HG02840 (cell line): ENCODE measurements at regions not wholly inside any gene's neighbourhood (a gene's known extent, or its start where the extent isn't known, plus 50 kb on each side); places are given as distances from the start of the nearest gene placed in this dataset.

Experiments
- ATAC-seq: cut with Tn5 transposase; IDR thresholded peaks from one replicate; pipeline ENCODE4 v1.9.1; 2021; ENCODE audit warnings: mild to moderate bottlenecking, moderate library complexity, moderate number of reproducible peaks; ENCODE audit not compliant: unreplicated experiment, low FRiP score

DNA sequence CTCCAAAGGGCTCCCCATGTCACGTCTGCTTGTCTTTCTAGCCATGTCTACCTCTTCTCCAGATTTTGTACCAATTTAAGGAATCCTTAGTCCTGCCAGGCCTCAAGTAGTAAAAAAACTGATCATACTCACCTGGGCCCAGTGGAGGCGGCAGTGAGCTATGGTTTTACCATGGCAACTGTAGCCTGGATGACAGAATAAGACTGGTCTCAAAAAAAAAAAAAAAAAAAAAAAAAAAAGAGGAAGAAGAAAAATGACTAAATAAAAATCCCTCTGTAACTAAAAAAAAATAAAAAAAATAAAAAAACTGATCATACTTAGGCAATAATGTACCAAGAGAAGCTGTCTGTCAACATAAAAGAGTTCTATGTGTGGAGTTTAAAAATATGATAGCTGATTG, 221.6 kb downstream of the NR4A2 start:
- ATAC-seq, result peak; percentile 97

DNA sequence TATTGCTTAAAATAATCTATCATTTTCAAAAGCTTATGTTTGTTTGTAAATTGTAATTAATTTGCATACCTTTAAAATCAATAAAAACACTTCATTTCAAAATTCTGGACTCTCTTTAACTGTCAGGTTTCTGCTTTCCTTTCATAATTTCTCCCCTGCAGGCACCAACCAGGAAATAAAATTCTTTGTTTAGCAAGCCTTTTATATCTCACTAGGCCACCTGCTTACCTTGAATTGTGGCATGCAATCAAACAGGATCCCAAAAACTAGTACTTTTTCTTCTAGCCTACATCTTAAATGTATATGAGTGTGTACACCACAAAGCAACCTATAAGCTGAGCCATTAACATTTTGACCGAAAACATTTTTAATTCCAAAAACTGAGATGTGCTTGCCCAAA, 233.1 kb downstream of the NR4A2 start:
- no peak for ATAC-seq

DNA sequence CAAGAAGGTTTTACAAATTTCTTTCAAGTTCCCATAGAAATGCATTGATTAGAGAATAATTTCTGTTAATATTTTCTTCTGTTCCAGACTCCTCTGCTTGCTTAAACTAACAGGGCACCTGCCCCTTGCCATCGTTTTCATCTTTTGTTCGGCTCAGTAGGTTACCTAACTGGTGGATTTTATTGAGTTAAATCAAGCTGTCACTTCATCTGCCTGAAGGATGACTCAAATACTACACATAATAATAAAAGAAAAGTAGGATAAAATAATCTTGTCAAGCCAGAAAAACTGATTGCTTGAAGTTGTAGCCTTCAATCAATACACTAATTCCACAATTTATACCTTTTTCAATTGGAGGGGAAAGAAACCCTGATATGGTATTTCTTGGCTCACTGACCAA, 234.0 kb downstream of the NR4A2 start:
- ATAC-seq, result no peak

DNA sequence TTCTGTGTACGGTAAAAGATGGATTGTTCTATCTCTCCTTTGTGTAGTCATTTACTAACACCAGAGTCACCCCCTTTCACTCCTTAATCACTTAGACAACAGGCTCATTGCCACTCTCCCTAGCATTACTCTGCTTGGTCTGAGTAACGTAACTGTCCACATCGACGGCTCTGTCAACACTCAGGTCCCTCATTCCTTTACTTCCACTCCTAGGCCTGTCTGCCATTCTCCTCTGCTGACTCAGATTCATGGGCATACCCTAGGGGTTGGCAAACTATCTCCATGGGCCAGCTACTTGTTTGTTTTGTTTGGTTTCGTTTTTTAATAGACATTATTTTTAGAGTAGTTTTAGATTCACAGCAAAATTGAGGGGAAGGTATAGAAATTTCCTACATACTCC, 243.9 kb downstream of the NR4A2 start:
- no peak for ATAC-seq

DNA sequence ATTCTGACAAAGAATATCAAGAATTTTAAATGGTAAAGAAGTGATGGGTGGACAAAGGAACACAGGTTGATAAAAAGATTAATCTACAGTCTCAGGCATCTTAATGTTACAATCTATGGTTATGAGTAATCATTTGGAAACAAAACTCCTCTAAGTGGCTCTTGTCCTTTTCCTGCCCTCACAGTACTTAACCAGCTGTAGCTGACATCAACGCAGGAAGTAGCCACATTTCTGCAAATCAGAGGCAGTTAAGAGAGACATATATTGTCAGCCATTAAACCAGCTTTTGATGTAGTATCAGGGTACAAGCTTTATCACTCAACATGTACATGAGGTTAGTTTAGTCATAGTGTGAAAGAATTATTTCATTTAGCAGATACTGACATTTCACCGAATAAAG, 244.6 kb downstream of the NR4A2 start:
- ATAC-seq, result no peak

DNA sequence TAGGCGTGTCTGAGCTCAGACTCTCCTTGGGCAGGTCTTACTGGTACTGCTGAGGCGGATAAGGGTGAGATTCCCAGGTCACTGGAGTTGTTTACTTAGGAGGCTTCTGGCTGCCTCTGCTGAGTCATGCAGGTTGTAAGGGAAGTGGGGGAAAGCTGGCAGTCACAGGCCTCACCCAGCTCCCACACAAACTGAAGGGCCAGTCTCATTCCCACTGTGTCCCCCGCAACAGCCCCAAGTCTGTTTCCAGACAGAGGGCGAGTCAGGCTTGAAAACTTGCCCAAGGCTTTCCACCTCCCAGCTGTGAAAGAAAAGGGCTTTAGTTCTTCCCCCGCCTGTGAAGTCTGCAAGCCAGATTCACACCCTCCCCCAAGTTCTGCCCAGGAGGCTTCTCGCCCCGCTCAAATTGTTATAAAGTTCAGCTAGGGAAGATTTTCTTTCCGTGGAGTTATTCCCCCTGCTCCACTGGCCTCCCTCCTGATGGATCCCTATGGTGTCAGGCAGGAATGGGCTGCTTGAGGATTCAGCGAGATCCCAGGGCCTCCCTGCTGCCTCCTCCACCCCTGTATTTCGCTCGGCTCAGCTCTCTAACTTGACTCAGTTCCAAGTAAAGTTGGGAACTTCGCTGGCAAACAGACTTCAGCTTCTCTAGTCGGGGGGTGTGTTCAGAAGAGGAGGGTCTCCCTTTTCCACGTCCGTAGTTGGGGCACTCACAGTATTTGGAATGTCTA, 248.6 kb downstream of the NR4A2 start:
- ATAC-seq, result no peak

DNA sequence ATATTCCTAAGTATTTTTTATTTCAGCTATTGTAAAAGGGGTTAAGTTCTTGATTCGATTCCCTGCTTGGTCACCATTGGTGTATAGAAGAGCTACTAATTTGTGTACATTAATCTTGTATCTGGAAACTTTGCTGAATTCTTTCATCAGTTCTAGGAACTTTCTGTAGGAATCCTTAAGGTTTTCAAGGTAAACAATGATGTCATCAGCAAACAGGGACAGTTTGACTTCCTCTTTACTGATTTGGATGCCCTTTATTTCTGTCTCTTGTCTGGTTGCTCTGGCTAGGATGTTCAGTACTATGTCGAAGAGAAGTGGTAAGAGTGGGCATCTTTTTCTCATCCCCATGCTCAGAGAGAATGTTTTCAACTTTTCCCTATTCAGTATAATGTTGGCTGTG, 252.7 kb downstream of the NR4A2 start:
- ATAC-seq, result no peak

DNA sequence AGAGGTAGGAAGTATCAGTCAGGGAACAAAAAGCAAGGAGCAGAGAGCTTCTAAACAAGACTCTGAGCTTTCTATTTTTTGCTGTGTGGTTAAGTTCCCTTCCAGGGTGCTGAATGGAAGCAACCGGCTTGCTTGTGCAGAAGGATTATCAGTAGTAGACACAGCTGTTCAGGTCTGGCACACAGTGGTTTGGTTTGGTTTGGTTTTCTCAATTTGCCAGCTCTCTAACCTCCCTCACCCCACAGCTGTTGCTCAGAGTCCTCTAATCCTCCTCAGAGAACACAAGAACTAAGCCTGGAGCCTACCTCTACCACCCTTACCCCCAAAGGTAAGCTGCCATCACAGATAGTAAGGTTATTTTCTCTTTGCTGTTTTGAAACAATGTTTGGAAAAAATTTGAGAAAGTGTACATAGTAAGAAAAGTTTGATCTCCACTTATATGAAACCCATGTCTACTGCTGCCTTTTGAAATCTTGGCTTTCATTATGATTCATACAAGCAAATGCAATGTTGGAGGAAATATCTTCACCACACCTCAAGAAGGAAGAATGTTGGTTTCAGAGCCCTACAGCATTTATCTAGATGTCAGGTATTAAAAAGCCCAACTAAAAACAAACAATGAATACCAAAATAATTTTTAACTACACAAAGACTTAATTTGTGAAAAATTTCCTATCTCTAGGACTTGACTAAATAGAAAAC, 255.3 kb downstream of the NR4A2 start:
- ATAC-seq, result no peak

DNA sequence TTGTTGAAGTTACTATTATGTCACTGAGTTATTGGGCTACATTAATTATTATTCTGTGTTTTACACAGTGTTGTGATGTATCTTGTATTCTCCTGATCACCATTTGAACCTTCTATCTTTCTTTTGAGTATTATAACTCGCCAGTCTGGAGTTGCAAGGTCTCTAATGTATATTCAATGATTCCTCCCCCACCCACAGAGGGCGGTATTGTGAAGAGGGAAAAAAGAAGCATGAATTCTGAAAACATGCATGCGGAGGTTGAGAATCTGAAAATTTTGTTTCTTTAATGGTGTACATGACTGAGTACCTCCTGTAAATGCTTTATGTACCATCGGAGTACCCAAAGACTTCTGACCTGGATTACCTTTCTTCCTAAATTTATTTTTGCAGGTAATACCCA, 266.6 kb downstream of the NR4A2 start:
- ATAC-seq, result no peak

DNA sequence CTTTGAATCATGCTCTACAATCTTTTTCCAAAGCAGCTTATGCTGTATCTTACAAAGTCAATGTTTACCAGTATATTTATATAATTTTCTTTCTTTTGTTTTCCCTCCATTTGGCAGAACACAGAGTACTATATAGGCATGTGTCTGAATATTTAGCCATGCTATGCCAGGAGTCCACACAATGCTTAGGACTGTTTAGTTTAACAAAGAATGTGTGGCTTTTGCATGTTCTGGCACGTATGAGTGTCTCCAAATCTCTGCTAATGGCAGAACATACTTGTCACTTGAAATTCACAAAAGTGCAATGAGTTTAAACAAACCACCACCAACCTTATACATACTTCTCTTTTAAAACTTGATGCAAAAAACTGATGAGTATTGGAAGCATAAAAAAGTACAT, 268.0 kb downstream of the NR4A2 start:
- ATAC-seq, result no peak

DNA sequence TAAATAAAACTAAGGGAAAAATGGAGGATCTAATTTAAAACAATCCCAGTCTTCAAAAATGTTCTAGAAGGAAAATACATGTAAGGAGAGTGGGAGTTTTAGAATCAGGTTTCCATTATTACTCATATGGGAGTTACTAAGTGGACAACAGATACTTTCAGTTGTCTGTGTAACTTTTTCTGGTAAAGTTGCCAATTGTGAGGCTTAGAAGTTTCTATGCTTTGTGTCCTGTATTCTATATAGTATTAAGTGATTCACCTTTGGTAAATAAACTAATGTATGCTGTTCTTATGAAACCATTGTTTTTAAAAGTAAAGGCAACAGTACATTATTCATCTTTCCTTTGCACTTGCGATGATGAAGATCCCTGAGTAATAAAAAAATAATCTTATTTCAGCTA, 274.9 kb downstream of the NR4A2 start:
- no peak for ATAC-seq

DNA sequence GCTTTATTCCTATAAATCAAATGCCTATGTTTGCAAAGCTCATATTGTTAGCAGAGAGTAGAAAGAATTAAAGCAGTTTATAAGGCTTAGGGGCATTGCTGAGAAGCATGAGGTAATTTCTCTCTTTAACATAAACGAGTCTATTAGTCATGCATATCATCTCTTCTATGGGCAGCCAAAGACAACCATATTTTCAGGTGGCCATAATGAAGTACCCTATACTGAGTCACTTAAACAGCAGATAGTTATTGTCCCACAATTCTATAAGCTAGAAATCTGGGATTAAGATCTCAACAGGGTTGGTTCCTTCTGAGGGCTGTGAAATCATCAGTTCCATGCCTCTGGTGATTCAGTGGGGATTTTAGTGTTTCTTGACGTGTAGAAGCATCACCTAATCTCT, 277.5 kb downstream of the NR4A2 start:
- ATAC-seq, result no peak

DNA sequence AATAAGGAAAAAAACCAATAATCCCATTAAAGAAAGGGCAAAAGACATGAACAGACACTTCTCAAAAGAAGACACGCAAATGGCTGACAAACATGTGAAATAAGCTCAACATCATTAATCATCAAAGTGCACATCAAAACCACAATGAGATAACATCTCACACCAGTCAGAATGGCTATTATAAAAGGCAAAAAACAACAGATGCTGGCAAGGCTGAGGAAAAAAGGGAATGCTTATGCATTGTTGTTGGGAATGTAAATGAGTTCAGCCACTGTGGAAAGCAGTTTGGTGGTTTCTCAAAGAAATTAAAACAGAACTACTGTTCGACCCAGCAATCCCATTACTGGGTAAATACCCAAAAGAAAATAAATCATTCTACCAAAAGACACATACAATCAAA, 285.6 kb downstream of the NR4A2 start:
- no peak for ATAC-seq

DNA sequence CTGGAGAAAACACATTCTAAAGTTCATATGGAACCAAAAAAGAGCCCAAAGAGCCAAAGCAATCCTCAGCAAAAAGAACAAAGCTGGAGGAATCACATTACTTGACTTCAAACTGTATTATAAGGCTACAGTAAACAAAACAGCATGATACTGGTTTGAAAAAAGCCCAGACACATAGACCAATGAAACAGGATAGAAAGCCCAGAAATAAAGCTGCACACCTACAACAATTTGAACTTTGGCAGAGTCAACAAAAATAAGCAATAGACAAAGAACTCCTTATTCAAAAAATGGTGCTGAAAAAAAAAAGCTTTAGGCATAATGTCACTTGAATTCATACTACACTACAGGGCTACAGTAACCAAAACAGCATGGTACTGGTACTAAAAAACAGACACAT, 289.6 kb downstream of the NR4A2 start:
- ATAC-seq, result no peak

DNA sequence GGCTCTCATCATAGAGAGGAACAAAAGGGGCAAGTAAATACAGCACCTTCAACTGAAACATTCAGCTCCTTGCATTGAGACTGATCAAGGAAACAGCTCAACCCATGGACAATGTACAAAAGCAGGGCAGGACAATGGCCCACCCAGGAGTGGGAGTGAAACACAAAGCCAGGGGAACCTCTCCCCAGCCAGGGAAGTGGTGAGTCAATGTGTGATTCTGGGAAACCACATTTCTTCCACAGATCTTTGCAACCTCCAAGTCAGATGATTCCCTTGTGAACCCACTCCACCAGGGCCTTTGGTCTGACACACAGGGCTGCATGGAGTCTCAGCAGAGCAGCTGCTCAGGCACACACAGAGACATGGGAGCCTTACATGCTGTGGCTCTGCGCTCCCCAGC, 294.5 kb downstream of the NR4A2 start:
- no peak for ATAC-seq

DNA sequence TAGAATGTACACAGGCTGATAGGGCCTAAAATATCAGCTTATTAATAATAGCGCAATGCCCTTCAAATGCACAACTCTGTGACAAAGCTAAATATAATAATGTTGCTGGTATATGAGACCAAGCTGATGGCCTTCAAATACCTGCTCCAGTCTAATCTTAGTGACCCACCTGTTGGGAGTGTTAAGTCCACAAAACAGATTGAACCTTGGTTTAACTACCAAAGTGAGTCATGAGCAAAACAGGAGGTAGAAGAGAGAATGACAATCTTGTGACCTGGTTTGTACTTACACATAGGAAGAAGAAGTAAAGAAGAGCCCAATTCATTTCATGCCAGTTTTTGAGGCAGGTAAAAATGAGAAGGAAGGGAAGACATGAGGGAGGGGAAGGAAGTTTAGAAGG, 295.0 kb downstream of the NR4A2 start:
- ATAC-seq, result no peak

DNA sequence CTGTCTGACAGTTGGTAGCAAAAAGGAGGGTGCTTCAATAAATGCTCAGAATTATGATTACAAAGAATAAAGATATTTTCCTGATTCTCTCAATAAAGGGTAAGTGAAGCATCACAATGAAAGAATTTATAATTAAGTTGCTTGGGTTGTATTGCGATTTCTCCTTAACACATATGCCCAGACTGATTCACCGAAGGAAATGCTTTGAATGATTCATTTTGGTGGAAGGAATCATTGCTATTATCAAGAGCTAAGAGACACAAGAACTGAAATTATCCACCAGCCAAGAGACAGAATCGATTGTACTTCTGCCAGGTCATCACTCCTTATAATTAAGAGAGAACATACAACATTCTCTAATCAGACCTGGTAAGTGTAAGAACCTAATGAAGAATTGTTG, 301.4 kb downstream of the NR4A2 start:
- ATAC-seq, result no peak

DNA sequence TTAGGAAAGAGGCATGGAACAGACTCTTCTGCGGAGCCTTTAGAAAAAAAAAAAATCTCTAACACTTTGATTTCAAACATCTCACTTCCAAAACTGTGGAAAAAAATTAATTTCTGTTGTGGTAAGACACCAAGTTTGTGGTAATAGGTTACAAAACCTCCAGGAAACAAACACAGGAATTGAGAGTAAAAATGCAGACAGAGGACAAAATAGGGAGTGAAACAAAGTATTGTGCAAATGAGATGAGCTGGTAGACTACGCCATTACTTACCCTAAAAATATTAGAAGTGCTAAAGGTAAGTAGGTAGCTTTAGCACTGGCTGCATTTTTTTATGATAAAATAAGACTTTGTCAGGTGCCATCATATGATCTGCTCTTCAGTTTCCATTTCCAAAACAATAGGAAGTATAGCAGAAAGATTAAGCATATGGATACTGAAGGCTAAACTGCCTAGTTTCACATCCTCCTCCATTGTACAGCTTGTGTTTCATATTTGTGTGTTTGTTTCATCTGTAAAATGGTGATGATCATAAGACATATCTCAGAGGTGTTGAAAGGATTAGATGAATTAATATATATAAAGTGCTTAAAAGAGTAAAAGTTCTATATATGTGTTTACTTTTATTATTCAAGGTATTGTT, 309.2 kb downstream of the NR4A2 start:
- ATAC-seq, result no peak

DNA sequence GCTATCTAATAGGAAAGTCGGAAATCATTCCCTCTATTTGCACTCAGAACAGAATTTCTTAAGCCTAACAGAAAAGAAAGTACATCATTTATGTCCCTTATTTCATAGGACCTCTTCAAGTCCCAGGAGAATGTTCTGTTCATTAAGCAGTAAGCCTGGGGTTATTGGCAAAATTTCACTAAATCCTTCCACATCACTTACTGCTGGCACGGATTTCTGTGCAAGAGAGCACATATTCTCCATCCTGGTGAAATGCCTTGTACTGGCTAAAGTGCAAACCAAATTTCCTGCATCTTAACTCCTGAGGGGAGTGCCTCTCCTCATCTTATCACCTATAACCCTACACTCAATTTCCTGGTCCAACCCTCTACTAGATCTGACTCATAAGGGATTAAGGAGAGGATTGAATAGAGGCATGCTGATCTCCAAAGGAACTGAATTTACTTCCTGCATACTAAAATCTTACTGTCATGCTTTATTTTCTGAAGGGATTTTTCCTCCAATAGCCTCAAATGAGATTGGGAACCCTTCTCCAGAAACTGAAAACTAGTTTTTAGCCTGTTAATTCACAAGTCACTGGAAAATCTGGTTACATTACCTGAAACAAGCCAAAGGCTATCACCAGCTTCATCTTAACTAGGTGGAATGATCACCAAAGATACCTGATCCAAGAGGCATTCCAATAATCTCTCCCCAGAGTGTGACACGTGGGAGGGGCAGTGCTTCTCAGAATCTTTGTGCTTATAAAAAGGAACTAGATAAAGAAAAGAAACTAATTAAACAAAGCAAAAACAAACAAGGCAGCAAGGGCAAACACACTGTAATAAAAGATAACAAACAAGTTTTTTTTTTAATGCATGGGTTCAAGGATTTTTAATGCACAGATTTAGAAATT, 311.1 kb downstream of the NR4A2 start:
- ATAC-seq, result no peak

DNA sequence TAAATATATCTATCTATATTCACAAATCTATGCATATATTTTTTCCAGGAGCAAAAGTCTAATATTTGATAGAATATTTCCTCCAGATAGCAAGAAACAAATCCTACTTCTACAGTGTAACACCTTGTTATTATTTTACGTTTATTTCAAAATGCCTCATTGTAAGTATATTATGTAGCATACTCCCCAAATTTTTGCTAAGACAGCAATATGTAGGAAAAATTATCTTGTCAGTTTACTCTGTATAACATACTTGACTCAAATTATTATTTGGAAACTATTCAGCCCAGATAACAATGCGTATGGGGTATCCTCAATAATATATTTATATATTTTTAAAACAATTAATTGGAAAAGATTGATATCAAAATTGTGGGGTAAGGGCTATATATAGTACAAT, 313.2 kb downstream of the NR4A2 start:
- ATAC-seq, result no peak

DNA sequence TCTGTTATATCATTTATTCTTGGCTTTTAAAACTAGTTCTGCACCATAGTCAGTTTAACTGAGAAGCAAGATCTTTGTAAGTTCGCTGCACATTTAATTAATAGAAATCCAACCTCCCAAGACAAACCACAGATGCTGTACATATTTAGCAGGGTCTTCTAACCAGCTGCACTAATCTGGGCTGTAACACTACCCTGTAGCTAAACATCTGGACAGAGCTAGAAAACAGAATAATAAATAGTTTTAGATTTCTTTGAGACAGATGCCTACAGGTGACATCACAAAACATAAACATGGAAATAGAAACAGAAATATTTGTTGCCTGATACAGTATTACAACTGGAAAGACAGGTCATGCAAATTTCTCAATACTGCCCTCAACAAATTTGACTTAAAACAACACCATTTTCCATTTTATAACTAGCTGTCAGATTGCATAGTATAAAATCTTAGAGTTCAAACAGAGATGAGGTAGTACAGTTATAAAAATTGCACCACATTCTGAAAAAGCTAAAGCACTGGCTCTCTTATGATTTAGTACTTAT, 315.1 kb downstream of the NR4A2 start:
- ATAC-seq, result no peak
